Psoas muscle (tissue), 7 donors: ENCODE measurements at regions not wholly inside any gene's neighbourhood (a gene's known extent, or its start where the extent isn't known, plus 50 kb on each side); places are given as distances from the start of the nearest gene placed in this dataset.

Experiments used
- ATAC-seq, 4 donors: fragments of 200-7000 bp; cut with Tn5 transposase; one replicate each; pipeline ENCODE4 v1.9.1; 2020; ENCODE audit warnings: moderate library complexity in 3 of 4, mild to moderate bottlenecking in 2 of 4
- DNase-seq, 2 donors: peaks; one replicate each; pipeline ENCODE4 v3.0.0-alpha.2; 2020
- H3K27ac ChIP-seq: fragments of 200-600 bp; one replicate; pipeline ENCODE4 v1.8.0; 2022
- H3K27me3 ChIP-seq, 3 donors: fragments of 200-600 bp in 1 of 3; one replicate each; pipeline versions ENCODE4 v1.6.1 to v1.8.0; 2013 to 2022; ENCODE audit warnings: low read length in 2 of 3, mild to moderate bottlenecking in 2 of 3, moderate library complexity in 1 of 3; ENCODE audit not compliant: insufficient read depth in 3 of 3
- H3K36me3 ChIP-seq, 2 donors: fragments of 200-600 bp in 1 of 2; one replicate each; pipeline versions ENCODE4 v1.6.1 to v1.8.0; 2013 to 2022; ENCODE audit warnings: low read depth in 1 of 2, mild to moderate bottlenecking in 1 of 2, moderate library complexity in 1 of 2; ENCODE audit not compliant: insufficient read depth in 1 of 2
- H3K4me1 ChIP-seq: fragments of 200-600 bp; one replicate; pipeline ENCODE4 v1.8.0; 2022
- H3K4me3 ChIP-seq: fragments of 200-600 bp; one replicate; pipeline ENCODE4 v1.8.0; 2022; ENCODE audit warnings: mild to moderate bottlenecking
- H3K9me3 ChIP-seq: fragments of 200-600 bp; one replicate; pipeline ENCODE4 v1.8.0; 2022
- CTCF ChIP-seq: fragments of 200-600 bp; IDR thresholded peaks from one replicate; pipeline ENCODE4 v1.8.0; 2022; ENCODE audit warnings: antibody characterized with exemption
- WGBS, 3 donors: extraction: QIAGEN DNeasy Blood & Tissue Kit; methylation state at CpG; one replicate each; pipeline versions ENCODE4 v1.1.6 to v1.1.7; 2013; 5-methylcytosine and 5-hydroxymethylcytosine counted together
- intact Hi-C, 2 donors: fragments of 100-400 bp; cut with DNase I; formaldehyde crosslinking; loops; one replicate each; pipeline versions ENCODE4 v1.11.0 to v1.14.2; 2022
- donor health status: healthy with polysubstance abuse.
- donor health status: DM: no; HTN: no; CAD: no; lungs with moderate emphysema.
- donor health status: Bipolar disorder and iron deficiency.
- donor health status: healthy.
- donor health status: DM: yes; HTN: yes; CAD: no.
- donor health status: DM: no; HTN: no; CAD: no.
- donor health status: DM: yes; HTN: yes; CAD: no.

- ATAC-seq (no peak), DNase-seq (no peak)
- H3K4me3 ChIP-seq: no peak overlapping the region
- no peaks in the 10 kb centered on the region for H3K36me3 ChIP-seq
- 57 to 63% (median 60%) methylated on average over 8 of the region's 8 CpGs for WGBS, 3 donors
- no peaks in the 10 kb centered on the region for H3K9me3 ChIP-seq
- H3K27ac ChIP-seq: no peak overlapping the region
- TF ChIP-seq CTCF: no peak
- intact Hi-C loops: no loop called here
- no peaks in the 10 kb centered on the region for H3K4me1 ChIP-seq
- peaks cover 0 to 22% (median 9%) of the 10 kb centered on the region in 3 donors for H3K27me3 ChIP-seq
Observed at GRCh38 chr20:58585753-58586540, 65.1 kb upstream of the STX16 start.

DNA sequence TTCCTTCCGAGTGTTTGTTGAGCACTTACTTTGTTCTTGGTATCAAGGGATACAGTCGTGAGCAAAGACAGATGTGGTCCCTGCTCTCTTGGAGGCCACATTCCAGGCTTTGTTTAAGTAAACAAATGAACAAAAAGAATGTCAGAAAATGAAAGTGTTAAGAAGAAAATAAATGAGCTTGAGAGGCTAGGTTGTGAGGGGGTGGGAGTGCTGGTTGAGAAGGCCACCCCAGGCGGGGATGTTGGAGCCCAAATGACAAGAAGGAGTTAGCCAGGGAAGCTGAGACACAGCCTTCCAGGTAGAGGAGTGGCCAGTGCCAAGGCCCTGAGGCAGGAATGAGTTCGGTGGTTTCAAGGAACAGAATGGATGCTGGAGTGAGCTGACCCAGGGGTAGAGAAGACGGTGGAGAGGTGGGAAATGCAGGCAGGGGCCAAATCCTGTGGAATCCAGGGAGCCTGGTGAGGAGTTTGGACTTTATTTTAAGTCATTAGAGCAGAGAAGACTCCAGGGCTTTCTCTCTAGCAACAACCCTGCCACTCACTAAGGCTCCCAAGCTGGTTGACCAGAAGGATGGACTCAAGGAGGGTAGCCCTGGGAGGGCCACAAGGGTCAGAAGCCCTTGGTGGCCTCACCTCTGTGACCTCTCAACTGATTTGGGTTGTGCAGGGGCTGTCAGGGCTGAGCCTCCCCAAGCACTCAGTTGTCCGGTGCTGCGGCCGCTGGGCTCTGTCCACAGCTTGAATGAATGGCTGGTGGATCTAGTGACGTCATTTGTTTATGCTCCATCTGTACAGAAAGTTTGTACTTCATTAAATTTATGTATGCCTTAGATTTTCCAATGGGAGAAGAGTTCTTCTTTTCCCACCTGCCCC lies 66.0 kb upstream of the STX16 start:
- Histone ChIP-seq H3K9me3 (no peaks in the 10 kb centered on the region), H3K4me1 (no peaks in the 10 kb centered on the region), H3K36me3 (no peaks in the 10 kb centered on the region), H3K4me3 (no peak overlapping the region), H3K27me3 (peaks cover 0 to 22% (median 9%) of the 10 kb centered on the region in 3 donors), H3K27ac (no peak overlapping the region)
- WGBS, 3 donors: 65 to 67% (median 66%) methylated on average over 9 of the region's 9 CpGs
- DNase-seq (no peak), ATAC-seq (no peak)
- intact Hi-C loops: no loop called here
- no peak for TF ChIP-seq CTCF

- Histone ChIP-seq H3K27ac (no peak overlapping the region), H3K9me3 (no peaks in the 10 kb centered on the region), H3K27me3 (peaks cover 0 to 14% (median 7%) of the 10 kb centered on the region in 3 donors), H3K4me1 (no peaks in the 10 kb centered on the region), H3K36me3 (no peaks in the 10 kb centered on the region), H3K4me3 (no peak overlapping the region)
- intact Hi-C loops: no loop called here
- TF ChIP-seq CTCF: no peak
- DNase-seq (no peak), ATAC-seq (no peak)
- 85 to 87% (median 86%) methylated on average over 8 of the region's 8 CpGs for WGBS, 3 donors
Observed at GRCh38 chr20:58584051-58584824, 66.8 kb upstream of the STX16 start.

DNA sequence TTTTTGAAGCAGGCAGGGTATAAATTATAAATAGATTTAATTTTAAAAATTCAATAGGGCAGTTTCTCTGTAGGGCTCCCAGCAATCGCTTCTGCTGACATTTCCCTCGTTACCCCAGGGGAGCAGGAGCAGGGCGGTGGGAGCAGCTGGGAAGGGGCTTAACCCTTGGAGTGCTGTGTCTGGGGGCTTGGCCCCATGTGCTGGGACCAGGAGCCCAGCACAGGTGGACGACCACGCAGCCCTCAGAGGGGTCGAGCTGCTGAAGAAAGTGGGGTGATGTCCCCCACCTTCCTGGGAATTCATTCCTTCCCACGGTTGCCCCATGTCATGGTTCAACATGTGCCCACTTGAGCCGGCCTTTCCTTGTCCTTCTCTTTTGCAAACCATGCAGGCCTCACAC lies 67.5 kb upstream of the STX16 start:
- H3K27me3 ChIP-seq: peaks cover 0 to 11% (median 5%) of the 10 kb centered on the region in 3 donors
- ATAC-seq: no peak
- intact Hi-C loops: no loop called here
- no peak for TF ChIP-seq CTCF
- H3K4me3 ChIP-seq: no peak overlapping the region
- H3K9me3 ChIP-seq: no peaks in the 10 kb centered on the region
- no peaks in the 10 kb centered on the region for H3K4me1 ChIP-seq
- no peak for DNase-seq
- no peaks in the 10 kb centered on the region for H3K36me3 ChIP-seq
- no peak overlapping the region for H3K27ac ChIP-seq
- 50 to 61% (median 59%) methylated on average over 8 of the region's 8 CpGs for WGBS, 3 donors
